GM12864 (cell line): ENCODE measurements at regions not wholly inside any gene's neighbourhood (a gene's known extent, or its start where the extent isn't known, plus 50 kb on each side); places are given as distances from the start of the nearest gene placed in this dataset.

ENCODE experiments used
- DNase-seq: peaks from one replicate; pipeline ENCODE4 v3.0.0-alpha.2; 2011; ENCODE audit warnings: low read depth
- H3K4me3 ChIP-seq: 2 replicates; pipeline ENCODE4 v1.5.1; 2011; ENCODE audit warnings: mild to moderate bottlenecking, low read depth, low read length, control low read depth
- CTCF ChIP-seq: IDR thresholded peaks from 2 replicates; pipeline ENCODE4 v1.5.1; 2011; ENCODE audit warnings: low read depth, mild to moderate bottlenecking, moderate library complexity, low read length, control low read depth, inconsistent platforms; ENCODE audit errors: missing control alignments

- H3K4me3 ChIP-seq: no peak overlapping the region
- no peak for DNase-seq
- no peak for TF ChIP-seq CTCF
These were observed 59.0 kb upstream of the SPRED2 start for GRCh38 chr2:65491381-65491905.

- no peak overlapping the region for H3K4me3 ChIP-seq
- DNase-seq: no peak
- TF ChIP-seq CTCF: no peak
These were observed 57.8 kb upstream of the SPRED2 start for GRCh38 chr2:65490222-65490621.

GRCh38 chr2:65489269-65489668 lies 56.9 kb upstream of the SPRED2 start:
- no peak for TF ChIP-seq CTCF
- no peak for DNase-seq
- no peak overlapping the region for H3K4me3 ChIP-seq

- TF ChIP-seq CTCF: no peak
- no peak for DNase-seq
- no peak overlapping the region for H3K4me3 ChIP-seq
These were observed 56.1 kb upstream of the SPRED2 start for GRCh38 chr2:65488527-65488926.

- no peak overlapping the region for H3K4me3 ChIP-seq
- no peak for DNase-seq
- no peak for TF ChIP-seq CTCF
These were observed 55.0 kb upstream of the SPRED2 start for GRCh38 chr2:65487404-65487803.

GRCh38 chr2:65486802-65487201 lies 54.4 kb upstream of the SPRED2 start:
- DNase-seq: no peak
- TF ChIP-seq CTCF: no peak
- H3K4me3 ChIP-seq: no peak overlapping the region

- DNase-seq: no peak
- H3K4me3 ChIP-seq: no peak overlapping the region
- TF ChIP-seq CTCF: no peak
These were observed 53.9 kb upstream of the SPRED2 start for GRCh38 chr2:65486282-65486681.
